Neutrophil (primary cell): ENCODE measurements at regions not wholly inside any gene's neighbourhood (a gene's known extent, or its start where the extent isn't known, plus 50 kb on each side); places are given as distances from the start of the nearest gene placed in this dataset.

Experiments
- H3K27ac ChIP-seq: fragments of 200-600 bp; sonication (generic); 2 replicates; pipeline ENCODE4 v1.5.1; 2016; ENCODE audit warnings: mild to moderate bottlenecking, moderate library complexity
- H3K27me3 ChIP-seq: fragments of 200-600 bp; sonication (generic); 2 replicates; pipeline ENCODE4 v1.6.0; 2016; ENCODE audit warnings: mild to moderate bottlenecking
- H3K36me3 ChIP-seq: fragments of 200-600 bp; sonication (generic); 2 replicates; pipeline ENCODE4 v1.5.1; 2017
- H3K4me1 ChIP-seq, 2 experiments: fragments of 200-600 bp in 1 of 2; sonication (generic) in 1 of 2; 1 replicate in 1 of 2; 2 replicates in 1 of 2; pipeline versions ENCODE4 v1.5.1 to v1.6.1; 2013 to 2016; ENCODE audit warnings: low read depth in 1 of 2, low read length in 1 of 2, mild to moderate bottlenecking in 1 of 2, moderate library complexity in 1 of 2; ENCODE audit not compliant: control insufficient read depth in 1 of 2, insufficient read depth in 1 of 2
- H3K4me3 ChIP-seq, 2 experiments: fragments of 200-600 bp in 1 of 2; sonication (generic) in 1 of 2; 1 replicate in 1 of 2; 2 replicates in 1 of 2; pipeline ENCODE4 v1.5.1; 2013 to 2016; ENCODE audit warnings: low read depth in 1 of 2, low read length in 1 of 2, mild to moderate bottlenecking in 1 of 2, moderate library complexity in 1 of 2
- H3K9me3 ChIP-seq: fragments of 200-600 bp; sonication (generic); 2 replicates; pipeline ENCODE4 v1.5.1; 2016
- CTCF ChIP-seq: fragments of 200-600 bp; sonication (generic); IDR thresholded peaks from 2 replicates; pipeline ENCODE4 v1.5.1; 2016; ENCODE audit warnings: antibody characterized with exemption

- no peak for TF ChIP-seq CTCF
- Histone ChIP-seq H3K27me3 (no peaks in the 10 kb centered on the region), H3K4me3 (no peak overlapping the region), H3K9me3 (no peaks in the 10 kb centered on the region), H3K36me3 (no peaks in the 10 kb centered on the region), H3K4me1 (no peaks in the 10 kb centered on the region), H3K27ac (no peak overlapping the region)
These were observed 140.0 kb downstream of the FCRL5 start for GRCh38 chr1:157412308-157412707.

- no peaks in the 10 kb centered on the region for H3K36me3 ChIP-seq
These were observed 140.5 kb downstream of the FCRL5 start for GRCh38 chr1:157411769-157412168.

GRCh38 chr1:157411064-157411463 is 141.3 kb downstream of the FCRL5 start:
- Histone ChIP-seq H3K36me3 (no peaks in the 10 kb centered on the region), H3K27ac (no peak overlapping the region), H3K9me3 (no peaks in the 10 kb centered on the region), H3K27me3 (no peaks in the 10 kb centered on the region), H3K4me1 (no peaks in the 10 kb centered on the region), H3K4me3 (no peak overlapping the region)
- no peak for TF ChIP-seq CTCF

More at GRCh38 chr1:157411769-157412168, 140.5 kb downstream of the FCRL5 start:
- no peak for TF ChIP-seq CTCF
- H3K27ac ChIP-seq: no peak overlapping the region
- H3K4me3 ChIP-seq: no peak overlapping the region
- no peaks in the 10 kb centered on the region for H3K9me3 ChIP-seq
- no peaks in the 10 kb centered on the region for H3K27me3 ChIP-seq
- H3K4me1 ChIP-seq: no peaks in the 10 kb centered on the region

- H3K27me3 ChIP-seq: no peaks in the 10 kb centered on the region
- H3K4me3 ChIP-seq: no peak overlapping the region
- no peaks in the 10 kb centered on the region for H3K4me1 ChIP-seq
- no peaks in the 10 kb centered on the region for H3K9me3 ChIP-seq
- no peaks in the 10 kb centered on the region for H3K36me3 ChIP-seq
- no peak for TF ChIP-seq CTCF
- no peak overlapping the region for H3K27ac ChIP-seq
These were observed 141.9 kb downstream of the FCRL5 start for GRCh38 chr1:157410457-157410856.

GRCh38 chr1:157409927-157410326 is 142.4 kb downstream of the FCRL5 start:
- Histone ChIP-seq H3K36me3 (no peaks in the 10 kb centered on the region), H3K4me3 (no peak overlapping the region), H3K27me3 (no peaks in the 10 kb centered on the region), H3K4me1 (no peaks in the 10 kb centered on the region), H3K9me3 (no peaks in the 10 kb centered on the region), H3K27ac (no peak overlapping the region)
- no peak for TF ChIP-seq CTCF
